GM19351 (cell line): ENCODE measurements at regions not wholly inside any gene's neighbourhood (a gene's known extent, or its start where the extent isn't known, plus 50 kb on each side); places are given as distances from the start of the nearest gene placed in this dataset.
"Not testable (repeated sequence)": the region's sequence is repeated elsewhere in the genome, so short reads cannot be mapped to it uniquely, and the experiment has no call there.

Source experiments
- ATAC-seq: cut with Tn5 transposase; IDR thresholded peaks from one replicate; pipeline ENCODE4 v1.9.1; 2021; ENCODE audit warnings: mild to moderate bottlenecking, moderate library complexity; ENCODE audit not compliant: unreplicated experiment

DNA sequence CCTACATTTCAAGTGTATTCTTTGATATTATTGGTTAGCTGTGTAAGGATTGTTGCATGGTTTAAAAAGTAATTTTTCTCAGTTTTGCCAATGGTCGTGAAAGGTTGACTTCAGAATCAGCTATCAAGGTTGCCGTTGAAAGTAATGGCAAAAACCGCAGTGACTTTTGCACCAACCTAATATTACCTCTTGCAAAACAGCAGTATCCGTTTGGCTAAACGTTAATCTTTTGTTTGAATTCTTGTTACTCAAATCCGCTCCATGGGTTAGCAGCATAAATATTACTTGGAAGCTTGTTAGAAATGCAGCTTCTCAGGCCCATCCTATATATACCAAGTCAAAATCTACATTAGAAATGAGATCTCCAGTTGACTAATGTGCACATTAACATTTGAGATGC lies 141.6 kb upstream of the PRSS12 start:
- not testable (repeated sequence) for ATAC-seq

DNA sequence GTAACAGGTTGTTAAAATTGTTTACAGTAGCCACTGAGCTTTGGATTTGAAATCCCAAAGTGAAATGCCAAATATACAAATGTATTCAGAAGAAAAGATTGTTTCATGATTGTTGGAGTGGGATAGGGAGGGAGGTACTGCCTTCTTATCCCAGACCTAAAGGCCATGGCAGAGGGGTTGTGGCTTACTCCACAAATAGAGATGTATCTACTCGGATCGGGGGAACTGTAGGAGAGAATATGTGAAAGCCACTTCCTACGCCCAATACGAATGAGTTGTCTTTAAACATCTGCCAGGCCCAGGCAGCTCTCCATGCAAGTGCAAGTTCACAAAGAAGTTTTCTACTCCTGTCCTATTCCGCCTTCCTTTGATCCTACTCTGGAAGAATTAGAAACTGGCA lies 150.2 kb upstream of the PRSS12 start:
- ATAC-seq, result not testable (repeated sequence)

DNA sequence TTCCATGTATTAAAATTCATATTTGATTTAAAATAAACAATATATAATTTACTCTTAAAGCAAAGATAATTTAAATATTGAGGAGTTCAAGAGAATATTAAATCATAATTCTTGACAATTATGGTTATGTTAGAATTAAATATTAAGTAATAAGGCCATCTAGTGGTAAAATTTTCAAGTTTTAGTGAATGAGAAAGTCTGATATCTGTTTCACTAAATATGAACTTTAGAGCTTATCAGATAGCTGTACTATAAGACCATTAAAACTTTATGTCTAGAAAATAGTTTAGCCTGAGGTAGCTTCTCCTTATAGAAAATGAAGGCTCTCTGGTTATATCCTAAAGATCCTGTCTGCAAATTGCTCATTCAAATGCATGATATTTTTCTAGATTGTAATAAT lies 152.1 kb upstream of the PRSS12 start:
- not testable (repeated sequence) for ATAC-seq

DNA sequence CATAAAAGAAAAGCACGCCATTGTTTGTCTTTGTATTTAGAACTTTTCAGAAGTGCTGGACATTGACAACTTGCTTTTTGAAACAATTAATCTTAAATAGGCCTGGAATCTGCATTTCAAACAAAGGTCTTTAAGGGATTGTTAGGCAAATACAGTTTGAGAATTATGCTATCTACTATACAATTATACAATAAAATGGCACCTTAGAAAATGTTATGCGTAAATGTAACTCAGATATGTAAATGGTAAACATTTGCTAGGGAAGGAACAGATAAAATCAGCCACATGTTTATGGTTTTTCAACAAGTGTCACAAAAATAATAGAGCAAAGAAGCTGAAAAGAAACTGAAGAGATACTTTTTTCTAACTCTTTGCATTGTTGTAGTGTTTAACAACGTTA lies 152.7 kb upstream of the PRSS12 start:
- ATAC-seq, result not testable (repeated sequence)

DNA sequence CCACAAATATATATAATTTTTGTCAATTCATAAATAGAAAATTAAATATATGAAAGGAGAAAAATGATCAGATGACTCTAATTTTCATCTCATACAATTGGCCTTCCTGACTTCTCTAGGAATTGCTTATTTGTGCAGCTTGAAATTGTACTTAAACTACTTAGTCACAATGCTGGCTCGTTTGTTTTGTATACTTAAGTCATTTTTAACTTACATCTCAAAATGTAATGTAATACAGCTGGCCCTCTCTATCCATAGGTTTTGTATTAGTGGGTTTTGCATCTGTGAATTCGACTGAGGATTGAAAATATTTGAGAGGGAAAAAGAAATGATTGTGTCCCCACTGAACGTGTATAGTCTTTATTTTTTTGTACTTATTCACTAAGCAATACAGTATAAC lies 160.1 kb upstream of the PRSS12 start:
- ATAC-seq, result not testable (repeated sequence)

DNA sequence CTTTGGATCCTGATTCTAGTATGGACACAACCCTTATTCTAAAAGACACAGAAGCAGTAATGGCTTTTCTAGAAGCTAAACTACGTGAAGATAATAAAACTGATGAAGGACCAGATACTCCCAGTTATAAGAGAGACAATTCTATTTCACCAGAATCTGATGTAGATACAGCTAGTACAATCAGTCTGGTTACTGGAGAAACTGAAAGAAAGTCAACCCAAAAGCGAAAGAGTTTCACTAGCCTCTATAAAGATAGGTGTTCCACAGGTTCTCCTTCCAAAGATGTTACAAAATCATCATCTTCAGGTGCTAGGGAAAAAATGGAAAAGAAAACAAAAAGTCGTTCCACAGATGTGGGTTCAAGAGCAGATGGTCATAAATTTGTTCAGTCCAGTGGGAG lies 161.5 kb upstream of the PRSS12 start:
- peak; percentile 55 for ATAC-seq

DNA sequence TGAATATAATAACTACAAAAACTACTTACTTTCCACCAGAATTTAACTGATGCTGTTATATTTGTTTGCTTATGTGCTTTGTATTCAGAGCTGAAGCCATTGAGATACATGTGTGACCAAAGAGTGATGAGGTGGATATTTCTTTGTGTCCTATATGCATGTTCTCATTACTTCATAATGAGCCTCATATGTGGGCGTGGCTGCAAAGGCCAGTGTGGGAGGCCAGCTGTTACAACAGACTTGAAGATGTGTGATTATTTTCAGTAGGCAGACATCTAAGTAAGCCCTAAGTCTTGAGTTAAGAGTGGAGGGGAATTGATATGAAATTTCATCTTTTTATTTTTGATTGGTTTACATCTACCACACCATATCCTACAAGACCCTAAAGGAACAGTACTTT lies 163.3 kb upstream of the PRSS12 start:
- not testable (repeated sequence) for ATAC-seq

DNA sequence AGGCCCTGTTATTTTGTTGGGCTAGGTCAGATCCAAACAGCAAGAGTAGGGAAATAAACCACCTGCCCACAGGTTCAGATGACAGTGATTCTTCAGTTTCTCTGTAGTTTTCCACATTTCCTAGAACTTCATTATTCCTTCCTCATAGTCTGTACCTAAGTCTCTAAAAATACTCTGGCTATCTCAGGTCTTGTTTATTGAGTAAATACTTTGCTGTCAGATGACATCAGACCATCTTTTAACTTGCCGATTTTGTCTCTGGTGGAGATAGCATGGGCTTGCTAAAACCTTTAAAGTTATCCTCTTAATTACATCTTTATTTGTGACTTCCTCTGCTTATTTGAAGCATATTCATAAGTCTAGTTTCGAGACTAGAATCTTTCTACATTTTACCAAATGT lies 155.1 kb upstream of the METTL14 start:
- not testable (repeated sequence) for ATAC-seq

DNA sequence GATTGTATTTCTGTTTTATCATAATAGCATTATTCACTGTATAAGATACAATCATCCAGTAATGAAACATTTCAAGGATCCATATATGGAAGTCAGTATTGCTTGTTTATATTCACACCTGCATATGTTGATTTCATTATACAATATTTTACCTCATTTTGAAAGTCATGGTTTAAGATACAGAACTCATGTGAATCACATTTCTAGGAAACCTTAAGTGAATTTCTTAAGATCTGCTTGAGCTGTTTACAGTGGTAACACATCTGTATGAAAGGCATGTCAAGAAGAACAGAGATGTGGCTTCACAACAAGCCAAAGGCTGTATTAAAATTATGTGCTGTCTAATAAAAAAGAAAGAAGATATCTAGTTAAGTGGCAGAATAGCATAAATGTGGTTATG lies 153.2 kb upstream of the METTL14 start:
- ATAC-seq, result not testable (repeated sequence)

DNA sequence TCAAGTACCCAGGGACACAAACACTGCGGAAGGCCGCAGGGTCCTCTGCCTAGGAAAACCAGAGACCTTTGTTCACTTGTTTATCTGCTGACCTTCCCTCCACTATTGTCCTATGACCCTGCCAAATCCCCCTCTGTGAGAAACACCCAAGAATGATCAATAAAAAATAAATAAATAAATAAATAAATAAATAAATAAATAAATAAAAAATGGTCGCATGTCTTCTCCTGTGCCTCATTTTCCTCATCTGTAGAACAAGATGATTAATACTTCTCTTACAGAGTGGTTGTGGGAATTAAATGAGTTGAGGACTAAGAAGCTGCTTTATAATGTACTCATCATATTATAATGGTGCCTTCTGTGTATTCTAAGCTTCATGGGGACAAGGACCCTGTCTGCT lies 149.4 kb upstream of the METTL14 start:
- ATAC-seq, result not testable (repeated sequence)

DNA sequence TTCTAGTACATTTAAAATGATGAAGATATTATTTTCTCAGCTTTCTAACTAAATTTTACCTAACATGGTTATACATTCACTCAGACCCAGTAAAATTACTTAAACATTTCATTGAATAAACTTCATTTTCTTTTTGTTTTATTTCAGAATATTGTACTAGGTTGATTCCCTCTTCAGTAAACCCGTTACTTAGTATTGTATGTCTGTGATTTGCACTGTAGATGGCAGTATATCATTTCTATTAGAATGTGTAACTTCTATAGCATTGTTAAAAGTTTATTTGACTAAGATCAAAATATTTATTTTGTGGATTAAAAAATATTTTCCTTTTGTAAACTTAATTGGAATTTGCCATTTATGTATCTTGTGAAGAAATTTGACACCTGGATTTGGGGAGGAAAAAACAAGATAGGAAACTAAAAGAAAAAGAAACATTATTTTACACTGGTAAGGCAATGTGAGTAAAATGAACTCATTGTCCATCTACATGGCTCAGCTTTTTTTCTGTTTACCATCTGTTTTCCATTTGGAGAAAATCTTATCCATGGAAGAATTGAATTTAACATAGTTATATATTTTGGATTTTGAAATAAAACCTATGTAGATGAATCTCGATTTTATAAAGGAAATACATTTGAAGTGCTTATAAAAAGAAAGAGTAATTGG lies 145.6 kb upstream of the METTL14 start:
- peak; percentile 87 for ATAC-seq

DNA sequence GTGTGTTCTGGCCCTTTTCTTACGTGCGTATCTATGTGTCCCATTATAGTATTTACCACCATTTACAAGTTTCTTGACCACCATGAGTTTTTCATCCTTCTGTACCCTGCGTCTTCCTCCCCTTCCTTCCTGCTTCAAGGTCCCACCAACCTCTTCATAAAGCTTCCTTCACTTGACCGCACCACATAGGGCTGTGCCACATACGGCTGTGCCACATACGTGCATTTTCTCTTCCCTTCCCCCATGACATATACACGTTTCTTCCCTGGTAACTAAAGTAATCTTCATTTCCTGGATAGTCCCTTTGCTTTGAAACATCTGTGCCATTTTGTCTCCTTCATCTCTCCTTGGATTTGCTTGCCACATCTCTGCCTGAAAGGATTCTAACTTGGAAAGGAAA lies 128.6 kb upstream of the METTL14 start:
- not testable (repeated sequence) for ATAC-seq

DNA sequence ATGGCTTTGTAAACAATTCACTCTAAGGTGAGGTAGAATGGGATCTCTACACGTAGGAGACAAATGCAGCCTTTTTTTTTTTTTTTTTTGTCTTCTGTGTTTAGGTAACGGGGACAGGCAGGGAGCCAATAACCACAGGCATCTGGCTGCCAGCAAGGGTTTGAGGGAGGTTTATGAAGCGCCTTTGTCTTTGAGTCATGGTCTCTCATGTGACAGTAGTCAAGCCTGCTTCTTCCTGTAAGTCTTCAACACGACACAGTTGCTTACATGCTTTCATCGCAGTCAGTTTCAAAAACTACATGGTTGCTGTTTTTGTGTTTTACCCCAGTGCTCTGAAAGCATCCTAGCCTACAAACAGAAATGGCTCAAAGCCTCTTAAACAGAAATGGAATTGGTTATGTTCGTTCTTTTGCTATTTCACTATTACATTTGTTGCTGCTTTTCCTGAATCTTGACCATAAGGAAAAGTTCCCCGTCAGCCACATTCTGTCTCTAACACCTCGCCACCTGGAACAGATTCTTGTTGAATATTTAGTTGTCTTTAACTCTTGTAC lies 127.8 kb upstream of the METTL14 start:
- no peak for ATAC-seq

DNA sequence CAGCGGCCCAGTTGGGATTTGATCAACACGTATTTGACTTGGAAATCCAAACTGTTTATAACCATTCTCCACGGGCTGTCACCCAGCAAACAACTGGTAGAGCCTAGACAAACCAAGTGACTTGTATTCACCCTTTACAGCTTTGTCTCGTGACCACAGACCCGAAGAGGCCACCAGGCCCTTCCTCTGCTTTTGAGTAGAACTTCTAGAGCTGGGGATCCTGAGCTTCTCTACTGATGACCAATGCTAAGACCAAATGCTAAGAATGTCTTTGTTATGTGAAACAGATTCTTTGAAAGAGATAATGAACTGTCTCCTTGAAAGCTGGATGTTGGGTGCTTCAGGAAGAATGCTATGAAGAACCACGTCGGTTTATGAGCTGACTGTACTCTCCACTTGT lies 127.0 kb upstream of the METTL14 start:
- not testable (repeated sequence) for ATAC-seq

DNA sequence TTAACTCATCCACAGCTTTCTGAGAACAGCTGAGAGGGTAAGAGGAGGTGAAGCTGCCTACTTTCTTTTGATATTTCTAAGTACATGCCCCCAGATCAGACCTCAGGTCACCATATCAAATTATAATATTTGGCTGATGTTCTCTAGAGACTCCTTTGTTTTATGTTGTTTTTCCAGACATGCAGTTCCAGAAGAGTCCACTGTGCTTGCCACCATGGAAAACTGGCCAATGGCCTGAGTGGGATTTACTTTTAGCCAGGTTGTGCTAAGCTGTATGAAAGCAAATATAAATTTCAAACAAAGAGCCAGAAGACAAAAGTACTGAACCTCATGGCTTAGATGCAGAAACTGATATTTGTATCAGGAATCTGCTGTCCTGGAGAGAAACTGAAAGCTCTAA lies 123.6 kb upstream of the METTL14 start:
- not testable (repeated sequence) for ATAC-seq

DNA sequence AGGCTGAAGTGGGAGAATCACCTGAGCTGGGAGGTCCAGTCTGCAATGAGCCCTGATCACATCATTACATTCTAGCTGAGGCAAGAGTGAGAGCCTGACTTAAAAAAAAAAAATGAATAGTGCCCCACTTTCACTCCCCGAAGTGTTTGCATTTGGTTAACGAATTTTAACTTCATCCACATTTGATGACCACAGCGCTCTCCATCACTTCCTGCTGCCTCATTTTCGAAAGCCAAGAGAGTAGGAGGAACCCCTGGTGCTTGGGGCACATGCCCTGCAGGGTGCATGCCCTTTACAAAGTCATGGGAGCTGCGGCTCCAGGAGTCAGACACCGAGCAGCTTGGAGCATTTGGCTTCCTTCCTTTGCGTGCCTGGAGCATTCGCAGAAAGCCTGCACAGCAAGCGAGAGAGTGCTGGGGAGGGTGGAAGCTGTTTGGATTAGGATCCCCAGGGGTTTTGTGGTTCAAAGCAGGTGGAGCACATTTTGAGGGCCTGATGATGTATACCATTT lies 119.1 kb upstream of the METTL14 start:
- ATAC-seq, result peak; percentile 76

DNA sequence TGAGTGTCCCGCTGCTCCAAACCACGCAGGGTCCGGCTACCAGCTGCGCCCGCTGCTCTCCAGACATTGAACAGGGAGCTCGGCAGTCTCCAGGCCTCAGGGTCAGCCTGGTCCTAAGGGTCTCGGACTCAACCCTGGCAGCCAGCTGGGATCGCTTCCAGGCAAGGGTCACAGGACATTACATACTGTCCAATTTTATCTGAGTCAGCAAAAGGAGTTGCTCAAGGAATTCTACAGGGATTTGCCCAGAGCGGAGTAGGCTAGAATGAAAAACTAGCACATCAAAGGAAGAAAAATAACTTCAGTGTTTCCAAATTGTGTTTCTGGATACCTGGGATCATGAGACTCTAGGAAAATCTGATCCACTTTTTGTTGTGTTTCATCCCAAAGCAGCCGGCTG lies 112.2 kb upstream of the METTL14 start:
- ATAC-seq, result not testable (repeated sequence)

DNA sequence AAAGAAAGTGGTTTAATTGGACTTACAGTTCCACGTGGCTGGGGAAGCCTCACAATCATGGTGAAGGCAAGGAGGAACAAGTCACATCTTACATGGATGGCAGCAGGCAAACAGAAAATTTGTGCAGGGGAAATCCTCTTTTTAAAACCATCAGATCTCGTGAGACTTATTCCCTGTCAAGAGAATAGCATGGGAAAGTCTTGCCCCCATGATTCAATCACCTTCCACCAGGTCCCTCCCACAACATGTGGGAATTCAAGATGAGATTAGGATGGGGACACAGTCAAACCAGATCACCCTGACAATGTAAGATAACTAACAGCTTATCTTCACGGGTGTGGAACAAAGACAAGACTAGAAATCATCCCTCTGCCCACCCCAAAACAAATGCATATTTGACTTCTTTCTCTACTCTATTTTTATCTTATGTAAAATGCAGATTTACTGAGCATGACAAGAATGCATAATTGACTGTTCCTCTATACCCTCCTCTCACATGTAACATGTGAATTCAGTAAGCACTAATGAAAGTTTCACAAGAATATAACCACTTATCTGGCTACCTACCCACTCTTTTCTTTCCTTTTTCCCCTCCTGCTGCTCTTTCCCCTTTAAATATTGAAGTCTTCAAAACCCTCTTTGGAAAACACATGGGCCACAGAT lies 110.8 kb upstream of the METTL14 start:
- not testable (repeated sequence) for ATAC-seq

DNA sequence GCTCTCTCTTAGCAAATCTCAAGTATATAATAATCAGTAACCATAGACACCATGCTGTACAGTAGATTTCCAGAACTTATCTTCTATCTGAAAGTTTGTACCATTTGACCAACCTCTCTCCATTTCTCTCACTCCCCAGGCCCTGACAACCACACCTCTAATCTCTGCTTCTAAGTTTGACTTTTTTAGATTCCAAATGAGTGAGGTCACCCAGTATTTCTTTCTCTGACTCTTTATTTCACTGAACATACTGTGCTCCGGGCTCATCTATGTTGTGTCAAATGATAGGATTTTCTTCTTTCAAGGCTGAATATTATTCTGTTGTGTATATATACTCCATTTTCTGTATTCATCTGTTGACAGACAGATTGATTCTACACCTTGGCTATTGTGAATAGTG lies 110.1 kb upstream of the METTL14 start:
- ATAC-seq, result not testable (repeated sequence)

DNA sequence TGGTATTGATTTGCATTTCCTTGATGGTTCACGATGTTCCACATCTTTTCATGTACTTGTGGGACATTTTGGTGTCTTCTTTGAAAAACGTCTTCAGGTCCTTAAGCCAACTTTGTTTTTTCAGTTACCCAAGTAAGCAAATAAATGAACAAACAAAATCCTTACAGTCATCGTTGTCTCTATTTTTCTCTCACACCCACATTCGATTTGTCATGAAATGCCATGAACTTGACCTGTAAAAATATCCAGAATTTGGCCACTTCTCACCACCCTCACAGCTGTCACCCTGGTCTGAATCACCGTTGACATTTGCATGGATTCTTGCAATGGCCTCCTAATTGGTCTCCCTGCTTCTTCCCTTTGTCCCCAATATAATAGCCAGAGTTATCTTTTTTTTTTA lies 109.5 kb upstream of the METTL14 start:
- ATAC-seq, result not testable (repeated sequence)

DNA sequence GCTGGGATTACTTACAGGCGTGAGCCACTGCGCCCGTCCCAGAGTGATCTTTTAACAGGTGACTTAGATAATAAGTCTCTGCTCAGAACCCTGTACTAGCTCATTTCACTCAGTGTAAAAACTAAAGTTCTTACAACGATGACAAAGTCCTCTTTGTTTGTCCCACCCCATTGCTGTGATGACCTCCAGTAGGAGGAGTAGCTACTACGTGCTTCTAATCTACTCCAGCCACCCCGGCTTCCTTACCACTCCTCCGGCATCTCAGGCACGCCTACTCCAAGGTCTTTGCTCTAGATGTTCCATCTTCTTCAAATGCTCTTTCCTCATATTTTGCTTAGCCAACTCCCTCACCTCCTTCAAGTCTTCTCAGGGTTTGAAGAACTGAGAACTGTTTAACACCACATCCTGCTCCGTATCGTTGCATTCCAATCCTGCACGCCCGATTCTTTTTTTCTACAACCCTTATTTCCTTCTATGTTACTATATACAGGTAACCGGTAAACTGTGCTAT lies 108.4 kb upstream of the METTL14 start:
- ATAC-seq, result not testable (repeated sequence)

DNA sequence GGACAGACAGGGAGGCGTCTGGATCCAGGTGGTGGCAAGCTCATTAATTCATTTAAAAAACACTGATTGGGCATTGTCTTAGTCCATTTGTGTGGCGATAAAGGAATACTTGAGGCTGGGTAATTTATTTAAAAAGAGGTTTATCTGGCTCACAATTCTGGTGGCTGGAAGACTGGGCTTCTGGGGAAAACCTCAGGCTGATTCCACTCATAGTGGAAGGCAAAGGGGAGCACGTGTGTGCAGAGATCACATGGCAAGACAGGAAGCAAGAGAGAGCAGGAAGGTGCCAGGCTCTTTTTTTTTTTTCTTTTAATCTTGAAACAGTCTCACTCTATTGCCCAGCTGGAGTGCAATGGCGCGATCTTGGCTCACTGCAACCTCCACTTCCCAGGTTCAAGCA lies 100.2 kb upstream of the METTL14 start:
- no peak for ATAC-seq
